GM23338 (cell line): ENCODE measurements at regions not wholly inside any gene's neighbourhood (a gene's known extent, or its start where the extent isn't known, plus 50 kb on each side); places are given as distances from the start of the nearest gene placed in this dataset.

Experiments used
- ATAC-seq: fragments of 200-7000 bp; cut with Tn5 transposase; 3 replicates; pipeline ENCODE4 v1.9.1; 2020
- DNase-seq: peaks from one replicate; pipeline ENCODE4 v3.0.0-alpha.2; 2015; ENCODE audit warnings: low spot score
- H2AFZ ChIP-seq: fragments of 200-600 bp; sonication (generic); 2 replicates; pipeline ENCODE4 v1.8.0; 2016; ENCODE audit warnings: antibody characterized with exemption, mild to moderate bottlenecking, moderate library complexity
- H3F3A ChIP-seq: fragments of 200-600 bp; sonication (generic); replicated peaks from 2 replicates; pipeline ENCODE4 v1.8.0; 2017; ENCODE audit warnings: antibody characterized with exemption, mixed run types, low read depth
- H3K27ac ChIP-seq: fragments of 200-600 bp; sonication (generic); 2 replicates; pipeline ENCODE4 v1.6.1; 2016; ENCODE audit warnings: low read depth
- H3K27me3 ChIP-seq: fragments of 200-600 bp; sonication (generic); 2 replicates; pipeline ENCODE4 v1.8.0; 2016; ENCODE audit warnings: mild to moderate bottlenecking, mixed run types, moderate library complexity; ENCODE audit not compliant: insufficient read depth
- H3K36me3 ChIP-seq: fragments of 200-600 bp; sonication (generic); 2 replicates; pipeline ENCODE4 v1.8.0; 2016; ENCODE audit warnings: mild to moderate bottlenecking; ENCODE audit not compliant: insufficient read depth
- H3K4me1 ChIP-seq: fragments of 200-600 bp; sonication (generic); 2 replicates; pipeline ENCODE4 v1.8.0; 2016; ENCODE audit warnings: mild to moderate bottlenecking, moderate library complexity; ENCODE audit not compliant: insufficient read depth
- H3K4me2 ChIP-seq: fragments of 200-600 bp; sonication (generic); 2 replicates; pipeline ENCODE4 v1.7.1; 2017; ENCODE audit warnings: mixed run types
- H3K4me3 ChIP-seq: fragments of 200-600 bp; sonication (generic); 2 replicates; pipeline ENCODE4 v1.6.1; 2016; ENCODE audit warnings: mixed run types
- H3K79me2 ChIP-seq: fragments of 200-600 bp; sonication (generic); replicated peaks from 2 replicates; pipeline ENCODE4 v1.8.0; 2017; ENCODE audit warnings: mild to moderate bottlenecking; ENCODE audit not compliant: insufficient read depth
- H3K9me2 ChIP-seq: fragments of 200-600 bp; sonication (generic); 2 replicates; pipeline ENCODE4 v1.8.0; 2017; ENCODE audit not compliant: insufficient read depth
- H4K20me1 ChIP-seq: fragments of 200-600 bp; sonication (generic); replicated peaks from 2 replicates; pipeline ENCODE4 v1.8.0; 2017; ENCODE audit warnings: mild to moderate bottlenecking; ENCODE audit not compliant: insufficient read depth
- H3K27ac Mint-ChIP-seq: 2 replicates; pipeline ENCODE4 v1.8.0; 2020; ENCODE audit warnings: inconsistent platforms, mild to moderate bottlenecking, moderate library complexity, mixed read lengths
- H3K27me3 Mint-ChIP-seq: 3 replicates; pipeline ENCODE4 v1.8.0; 2022; ENCODE audit warnings: low read depth, mild to moderate bottlenecking, moderate library complexity, mixed read lengths, inconsistent platforms; ENCODE audit not compliant: insufficient read depth, poor library complexity
- H3K36me3 Mint-ChIP-seq: 3 replicates; pipeline ENCODE4 v1.8.0; 2021; ENCODE audit warnings: low read depth, mild to moderate bottlenecking, inconsistent platforms, moderate library complexity, mixed read lengths
- H3K4me1 Mint-ChIP-seq: 3 replicates; pipeline ENCODE4 v1.8.0; 2020; ENCODE audit warnings: mild to moderate bottlenecking, inconsistent platforms, mixed read lengths
- H3K4me3 Mint-ChIP-seq: 3 replicates; pipeline ENCODE4 v1.8.0; 2021; ENCODE audit warnings: moderate library complexity, mild to moderate bottlenecking, inconsistent platforms, mixed read lengths
- H3K9me3 Mint-ChIP-seq: 3 replicates; pipeline ENCODE4 v1.8.0; 2020; ENCODE audit warnings: moderate library complexity, mild to moderate bottlenecking, inconsistent platforms, mixed read lengths
- CREB1 ChIP-seq: fragments of 250-450 bp; sonication (Bioruptor Pico); IDR thresholded peaks from 2 replicates; pipeline ENCODE4 v1.5.0; 2020; ENCODE audit warnings: low read depth, mild to moderate bottlenecking, moderate library complexity
- EZH2 ChIP-seq: fragments of 200-600 bp; sonication (generic); IDR thresholded peaks from one replicate; pipeline ENCODE4 v1.8.0; 2017; ENCODE audit warnings: antibody characterized with exemption, mild to moderate bottlenecking, low read depth; ENCODE audit not compliant: unreplicated experiment
- EZH2phosphoT487 ChIP-seq: fragments of 200-600 bp; sonication (generic); IDR thresholded peaks from one replicate; pipeline ENCODE4 v1.8.1; 2018; ENCODE audit warnings: antibody characterized with exemption; ENCODE audit not compliant: unreplicated experiment
- JUNB ChIP-seq: IDR thresholded peaks from one replicate; pipeline ENCODE4 v1.6.1; 2016; ENCODE audit warnings: antibody characterized with exemption; ENCODE audit not compliant: unreplicated experiment
- NANOG ChIP-seq: IDR thresholded peaks from 2 replicates; pipeline ENCODE4 v1.6.1; 2016; ENCODE audit warnings: antibody characterized with exemption, borderline replicate concordance
- POLR2AphosphoS5 ChIP-seq: IDR thresholded peaks from 2 replicates; pipeline ENCODE4 v1.6.1; 2016; ENCODE audit warnings: antibody characterized with exemption, low read depth
- STAT1 ChIP-seq: IDR thresholded peaks from one replicate; pipeline ENCODE4 v1.6.1; 2016; ENCODE audit warnings: antibody characterized with exemption; ENCODE audit not compliant: unreplicated experiment
- ZNF114 ChIP-seq: fragments of 250-450 bp; sonication (Bioruptor Pico); IDR thresholded peaks from 2 replicates; pipeline ENCODE4 v1.5.0; 2020; ENCODE audit warnings: mild to moderate bottlenecking, moderate library complexity
- ZNF331 ChIP-seq: fragments of 250-450 bp; sonication (Bioruptor Pico); IDR thresholded peaks from 2 replicates; pipeline ENCODE4 v1.5.0; 2020; ENCODE audit warnings: low read depth, mild to moderate bottlenecking, moderate library complexity
- TF ChIP-seq, protein P1 (sequence below): IDR thresholded peaks from 2 replicates; pipeline ENCODE4 v1.6.1; 2016; ENCODE audit warnings: antibody characterized with exemption
- TF ChIP-seq, protein P2 (sequence below), 2 experiments: fragments of 200-600 bp in 1 of 2; sonication (generic) in 1 of 2; conservative IDR thresholded peaks; 2 replicates each; pipeline versions ENCODE4 v1.5.1 to v1.6.1; 2016 to 2017; ENCODE audit warnings: antibody characterized with exemption in 2 of 2, low read depth in 2 of 2, mild to moderate bottlenecking in 2 of 2, moderate library complexity in 1 of 2
- TF ChIP-seq, protein P3 (sequence below): fragments of 250-450 bp; sonication (Bioruptor Pico); IDR thresholded peaks from 2 replicates; pipeline ENCODE4 v1.5.0; 2020; ENCODE audit warnings: mild to moderate bottlenecking, moderate library complexity

DNA sequence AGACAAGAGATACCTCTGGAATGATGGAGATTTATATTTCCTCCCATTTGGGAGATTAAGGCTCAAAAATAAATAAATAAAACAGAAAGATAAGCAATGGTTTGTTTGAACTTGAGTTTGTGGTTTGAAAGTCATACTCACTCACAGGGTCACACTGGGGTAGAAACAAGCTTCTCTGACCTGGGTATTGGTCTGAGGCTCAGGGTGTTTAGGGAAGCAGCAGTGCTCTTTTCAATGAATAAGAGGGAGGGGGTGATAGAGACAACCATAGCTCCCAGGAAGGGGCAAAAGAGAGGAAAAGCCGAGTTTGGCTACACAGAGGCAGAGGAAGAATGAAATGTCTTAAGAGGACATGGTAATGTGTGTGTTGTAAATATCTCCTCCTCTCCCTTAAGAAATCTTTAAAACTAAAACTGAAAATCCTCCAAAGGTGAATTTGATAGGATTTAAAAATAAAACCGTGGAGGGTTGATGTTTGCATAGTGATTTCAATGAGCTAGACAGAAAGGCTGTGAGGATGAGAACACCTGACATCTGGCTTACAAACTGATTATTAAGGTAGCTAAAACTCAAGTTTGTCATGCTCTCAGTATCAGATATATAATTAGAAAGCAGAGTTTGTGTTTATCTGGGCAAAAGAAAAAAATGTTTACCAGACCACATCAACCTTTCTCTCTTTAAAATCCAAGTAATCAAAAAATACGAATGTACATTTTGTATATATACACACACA, 159.9 kb upstream of the TMEFF2 start:
- no peak overlapping the region for H3K4me3 ChIP-seq
- Mint-ChIP-seq H3K27me3 (peaks cover 2% of the 10 kb centered on the region), H3K4me1 (no peaks in the 10 kb centered on the region; the same call in 2 of the 3 replicates), H3K9me3 (no peaks in the 10 kb centered on the region; the same call in 2 of the 3 replicates), H3K4me3 (no peak overlapping the region), H3K36me3 (no peaks in the 10 kb centered on the region), H3K27ac (no peak overlapping the region)
- no peaks in the 10 kb centered on the region for H3K9me2 ChIP-seq
- H3K27ac ChIP-seq: no peak overlapping the region
- peak; percentile 60 for ATAC-seq
- DNase-seq: no peak
- H3K4me2 ChIP-seq: no peak overlapping the region
- H3F3A ChIP-seq: no peaks in the 10 kb centered on the region
- no peaks in the 10 kb centered on the region for H4K20me1 ChIP-seq
- H3K4me1 ChIP-seq: no peaks in the 10 kb centered on the region
- no peak overlapping the region for H2AFZ ChIP-seq
- no peaks in the 10 kb centered on the region for H3K79me2 ChIP-seq
- H3K36me3 ChIP-seq: no peaks in the 10 kb centered on the region
- no peaks in the 10 kb centered on the region for H3K27me3 ChIP-seq
- TF ChIP-seq POLR2AphosphoS5 (no peak), NANOG (no peak), STAT1 (no peak), EZH2phosphoT487 (no peak), EZH2 (no peak), ZNF114 (no peak), CREB1 (no peak), JUNB (no peak), ZNF331 (CRISPR knock-in tag) (no peak)
- TF ChIP-seq, protein P1, sequence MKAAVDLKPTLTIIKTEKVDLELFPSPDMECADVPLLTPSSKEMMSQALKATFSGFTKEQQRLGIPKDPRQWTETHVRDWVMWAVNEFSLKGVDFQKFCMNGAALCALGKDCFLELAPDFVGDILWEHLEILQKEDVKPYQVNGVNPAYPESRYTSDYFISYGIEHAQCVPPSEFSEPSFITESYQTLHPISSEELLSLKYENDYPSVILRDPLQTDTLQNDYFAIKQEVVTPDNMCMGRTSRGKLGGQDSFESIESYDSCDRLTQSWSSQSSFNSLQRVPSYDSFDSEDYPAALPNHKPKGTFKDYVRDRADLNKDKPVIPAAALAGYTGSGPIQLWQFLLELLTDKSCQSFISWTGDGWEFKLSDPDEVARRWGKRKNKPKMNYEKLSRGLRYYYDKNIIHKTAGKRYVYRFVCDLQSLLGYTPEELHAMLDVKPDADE: no peak
- TF ChIP-seq, protein P2, sequence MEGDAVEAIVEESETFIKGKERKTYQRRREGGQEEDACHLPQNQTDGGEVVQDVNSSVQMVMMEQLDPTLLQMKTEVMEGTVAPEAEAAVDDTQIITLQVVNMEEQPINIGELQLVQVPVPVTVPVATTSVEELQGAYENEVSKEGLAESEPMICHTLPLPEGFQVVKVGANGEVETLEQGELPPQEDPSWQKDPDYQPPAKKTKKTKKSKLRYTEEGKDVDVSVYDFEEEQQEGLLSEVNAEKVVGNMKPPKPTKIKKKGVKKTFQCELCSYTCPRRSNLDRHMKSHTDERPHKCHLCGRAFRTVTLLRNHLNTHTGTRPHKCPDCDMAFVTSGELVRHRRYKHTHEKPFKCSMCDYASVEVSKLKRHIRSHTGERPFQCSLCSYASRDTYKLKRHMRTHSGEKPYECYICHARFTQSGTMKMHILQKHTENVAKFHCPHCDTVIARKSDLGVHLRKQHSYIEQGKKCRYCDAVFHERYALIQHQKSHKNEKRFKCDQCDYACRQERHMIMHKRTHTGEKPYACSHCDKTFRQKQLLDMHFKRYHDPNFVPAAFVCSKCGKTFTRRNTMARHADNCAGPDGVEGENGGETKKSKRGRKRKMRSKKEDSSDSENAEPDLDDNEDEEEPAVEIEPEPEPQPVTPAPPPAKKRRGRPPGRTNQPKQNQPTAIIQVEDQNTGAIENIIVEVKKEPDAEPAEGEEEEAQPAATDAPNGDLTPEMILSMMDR (conservative IDR thresholded peaks at IDR 0.05; ENCODE audit: low read depth in 2 of 2): no peak
- TF ChIP-seq, protein P3, sequence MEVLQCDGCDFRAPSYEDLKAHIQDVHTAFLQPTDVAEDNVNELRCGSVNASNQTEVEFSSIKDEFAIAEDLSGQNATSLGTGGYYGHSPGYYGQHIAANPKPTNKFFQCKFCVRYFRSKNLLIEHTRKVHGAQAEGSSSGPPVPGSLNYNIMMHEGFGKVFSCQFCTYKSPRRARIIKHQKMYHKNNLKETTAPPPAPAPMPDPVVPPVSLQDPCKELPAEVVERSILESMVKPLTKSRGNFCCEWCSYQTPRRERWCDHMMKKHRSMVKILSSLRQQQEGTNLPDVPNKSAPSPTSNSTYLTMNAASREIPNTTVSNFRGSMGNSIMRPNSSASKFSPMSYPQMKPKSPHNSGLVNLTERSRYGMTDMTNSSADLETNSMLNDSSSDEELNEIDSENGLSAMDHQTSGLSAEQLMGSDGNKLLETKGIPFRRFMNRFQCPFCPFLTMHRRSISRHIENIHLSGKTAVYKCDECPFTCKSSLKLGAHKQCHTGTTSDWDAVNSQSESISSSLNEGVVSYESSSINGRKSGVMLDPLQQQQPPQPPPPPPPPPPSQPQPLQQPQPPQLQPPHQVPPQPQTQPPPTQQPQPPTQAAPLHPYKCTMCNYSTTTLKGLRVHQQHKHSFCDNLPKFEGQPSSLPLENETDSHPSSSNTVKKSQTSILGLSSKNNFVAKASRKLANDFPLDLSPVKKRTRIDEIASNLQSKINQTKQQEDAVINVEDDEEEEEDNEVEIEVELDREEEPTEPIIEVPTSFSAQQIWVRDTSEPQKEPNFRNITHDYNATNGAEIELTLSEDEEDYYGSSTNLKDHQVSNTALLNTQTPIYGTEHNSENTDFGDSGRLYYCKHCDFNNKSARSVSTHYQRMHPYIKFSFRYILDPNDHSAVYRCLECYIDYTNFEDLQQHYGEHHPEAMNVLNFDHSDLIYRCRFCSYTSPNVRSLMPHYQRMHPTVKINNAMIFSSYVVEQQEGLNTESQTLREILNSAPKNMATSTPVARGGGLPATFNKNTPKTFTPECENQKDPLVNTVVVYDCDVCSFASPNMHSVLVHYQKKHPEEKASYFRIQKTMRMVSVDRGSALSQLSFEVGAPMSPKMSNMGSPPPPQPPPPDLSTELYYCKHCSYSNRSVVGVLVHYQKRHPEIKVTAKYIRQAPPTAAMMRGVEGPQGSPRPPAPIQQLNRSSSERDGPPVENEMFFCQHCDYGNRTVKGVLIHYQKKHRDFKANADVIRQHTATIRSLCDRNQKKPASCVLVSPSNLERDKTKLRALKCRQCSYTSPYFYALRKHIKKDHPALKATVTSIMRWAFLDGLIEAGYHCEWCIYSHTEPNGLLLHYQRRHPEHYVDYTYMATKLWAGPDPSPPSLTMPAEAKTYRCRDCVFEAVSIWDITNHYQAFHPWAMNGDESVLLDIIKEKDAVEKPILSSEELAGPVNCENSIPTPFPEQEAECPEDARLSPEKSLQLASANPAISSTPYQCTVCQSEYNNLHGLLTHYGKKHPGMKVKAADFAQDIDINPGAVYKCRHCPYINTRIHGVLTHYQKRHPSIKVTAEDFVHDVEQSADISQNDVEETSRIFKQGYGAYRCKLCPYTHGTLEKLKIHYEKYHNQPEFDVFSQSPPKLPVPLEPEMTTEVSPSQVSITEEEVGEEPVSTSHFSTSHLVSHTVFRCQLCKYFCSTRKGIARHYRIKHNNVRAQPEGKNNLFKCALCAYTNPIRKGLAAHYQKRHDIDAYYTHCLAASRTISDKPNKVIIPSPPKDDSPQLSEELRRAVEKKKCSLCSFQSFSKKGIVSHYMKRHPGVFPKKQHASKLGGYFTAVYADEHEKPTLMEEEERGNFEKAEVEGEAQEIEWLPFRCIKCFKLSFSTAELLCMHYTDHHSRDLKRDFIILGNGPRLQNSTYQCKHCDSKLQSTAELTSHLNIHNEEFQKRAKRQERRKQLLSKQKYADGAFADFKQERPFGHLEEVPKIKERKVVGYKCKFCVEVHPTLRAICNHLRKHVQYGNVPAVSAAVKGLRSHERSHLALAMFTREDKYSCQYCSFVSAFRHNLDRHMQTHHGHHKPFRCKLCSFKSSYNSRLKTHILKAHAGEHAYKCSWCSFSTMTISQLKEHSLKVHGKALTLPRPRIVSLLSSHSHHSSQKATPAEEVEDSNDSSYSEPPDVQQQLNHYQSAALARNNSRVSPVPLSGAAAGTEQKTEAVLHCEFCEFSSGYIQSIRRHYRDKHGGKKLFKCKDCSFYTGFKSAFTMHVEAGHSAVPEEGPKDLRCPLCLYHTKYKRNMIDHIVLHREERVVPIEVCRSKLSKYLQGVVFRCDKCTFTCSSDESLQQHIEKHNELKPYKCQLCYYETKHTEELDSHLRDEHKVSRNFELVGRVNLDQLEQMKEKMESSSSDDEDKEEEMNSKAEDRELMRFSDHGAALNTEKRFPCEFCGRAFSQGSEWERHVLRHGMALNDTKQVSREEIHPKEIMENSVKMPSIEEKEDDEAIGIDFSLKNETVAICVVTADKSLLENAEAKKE (CRISPR knock-in tag): no peak
